Tibial artery (tissue), 4 donors: ENCODE measurements at regions not wholly inside any gene's neighbourhood (a gene's known extent, or its start where the extent isn't known, plus 50 kb on each side); places are given as distances from the start of the nearest gene placed in this dataset.

ENCODE experiments used
- DNase-seq, 2 donors: peaks; one replicate each; pipeline ENCODE4 v3.0.0-alpha.2; 2019
- H3K27ac ChIP-seq, 2 donors: fragments of 200-600 bp; sonication (generic) in 1 of 2; 1 replicate in 1 of 2; 2 replicates in 1 of 2; pipeline ENCODE4 v1.5.1; 2018 to 2019; ENCODE audit warnings: mild to moderate bottlenecking in 1 of 2
- H3K27me3 ChIP-seq, 2 donors: fragments of 200-600 bp; sonication (generic) in 1 of 2; one replicate each; pipeline versions ENCODE4 v1.5.1 to v1.6.0; 2016 to 2019
- H3K36me3 ChIP-seq, 3 donors: fragments of 200-600 bp; sonication (generic) in 2 of 3; one replicate each; pipeline ENCODE4 v1.5.1; 2016 to 2019; ENCODE audit warnings: mild to moderate bottlenecking in 2 of 3
- H3K4me1 ChIP-seq, 4 donors: fragments of 200-600 bp; sonication (generic) in 2 of 4; 1 replicate in 3 of 4; 2 replicates in 1 of 4; pipeline ENCODE4 v1.5.1; 2016 to 2019
- H3K4me3 ChIP-seq, 2 donors: fragments of 200-600 bp; sonication (generic) in 1 of 2; 1 replicate in 1 of 2; 2 replicates in 1 of 2; pipeline ENCODE4 v1.5.1; 2018 to 2019; ENCODE audit warnings: mild to moderate bottlenecking in 2 of 2
- H3K9me3 ChIP-seq, 3 donors: fragments of 200-600 bp; sonication (generic) in 1 of 3; one replicate each; pipeline ENCODE4 v1.5.1; 2016 to 2019
- intact Hi-C: fragments of 100-400 bp; cut with DNase I; formaldehyde crosslinking; loops from one replicate; pipeline ENCODE4 v1.15.0; 2023; ENCODE audit warnings: low total_unique reads
- TF ChIP-seq, protein P1 (sequence below), 2 experiments: fragments of 200-600 bp in 1 of 2; fragments of 450-650 bp in 1 of 2; IDR thresholded peaks; one replicate each; pipeline ENCODE4 v1.5.1; 2017 to 2019; ENCODE audit warnings: antibody characterized with exemption in 2 of 2, mild to moderate bottlenecking in 1 of 2, moderate library complexity in 1 of 2

DNA sequence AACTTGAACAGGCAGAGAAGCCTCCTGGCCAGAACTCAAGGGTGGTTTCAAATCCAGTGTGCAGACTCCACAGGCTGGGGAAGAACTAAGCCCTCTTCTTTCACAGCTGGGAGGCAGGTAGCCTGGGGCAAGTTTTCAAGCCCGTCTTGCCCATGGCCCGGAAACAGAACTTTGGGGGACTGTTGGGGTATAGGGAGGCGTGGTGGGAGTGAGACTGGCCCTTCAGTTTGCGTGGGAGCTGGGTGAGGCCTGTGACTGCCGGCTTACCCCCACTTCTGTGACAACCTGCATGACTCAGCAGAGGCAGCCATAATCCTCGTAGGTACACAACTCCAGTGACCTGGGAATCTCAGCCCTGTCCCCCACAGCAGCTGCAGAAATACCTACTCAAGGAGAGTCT lies 1125.7 kb downstream of the HACE1 start:
- H3K4me1 ChIP-seq = no peaks in the 10 kb centered on the region
- H3K4me3 ChIP-seq = no peak overlapping the region
- no peaks in the 10 kb centered on the region for H3K36me3 ChIP-seq
- no peaks in the 10 kb centered on the region for H3K27me3 ChIP-seq
- intact Hi-C loops = no loop called here
- DNase-seq = no peak
- no peak overlapping the region for H3K27ac ChIP-seq
- TF ChIP-seq, protein P1, sequence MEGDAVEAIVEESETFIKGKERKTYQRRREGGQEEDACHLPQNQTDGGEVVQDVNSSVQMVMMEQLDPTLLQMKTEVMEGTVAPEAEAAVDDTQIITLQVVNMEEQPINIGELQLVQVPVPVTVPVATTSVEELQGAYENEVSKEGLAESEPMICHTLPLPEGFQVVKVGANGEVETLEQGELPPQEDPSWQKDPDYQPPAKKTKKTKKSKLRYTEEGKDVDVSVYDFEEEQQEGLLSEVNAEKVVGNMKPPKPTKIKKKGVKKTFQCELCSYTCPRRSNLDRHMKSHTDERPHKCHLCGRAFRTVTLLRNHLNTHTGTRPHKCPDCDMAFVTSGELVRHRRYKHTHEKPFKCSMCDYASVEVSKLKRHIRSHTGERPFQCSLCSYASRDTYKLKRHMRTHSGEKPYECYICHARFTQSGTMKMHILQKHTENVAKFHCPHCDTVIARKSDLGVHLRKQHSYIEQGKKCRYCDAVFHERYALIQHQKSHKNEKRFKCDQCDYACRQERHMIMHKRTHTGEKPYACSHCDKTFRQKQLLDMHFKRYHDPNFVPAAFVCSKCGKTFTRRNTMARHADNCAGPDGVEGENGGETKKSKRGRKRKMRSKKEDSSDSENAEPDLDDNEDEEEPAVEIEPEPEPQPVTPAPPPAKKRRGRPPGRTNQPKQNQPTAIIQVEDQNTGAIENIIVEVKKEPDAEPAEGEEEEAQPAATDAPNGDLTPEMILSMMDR (IDR thresholded peaks at IDR 0.05) = no peak
- H3K9me3 ChIP-seq = no peaks in the 10 kb centered on the region

DNA sequence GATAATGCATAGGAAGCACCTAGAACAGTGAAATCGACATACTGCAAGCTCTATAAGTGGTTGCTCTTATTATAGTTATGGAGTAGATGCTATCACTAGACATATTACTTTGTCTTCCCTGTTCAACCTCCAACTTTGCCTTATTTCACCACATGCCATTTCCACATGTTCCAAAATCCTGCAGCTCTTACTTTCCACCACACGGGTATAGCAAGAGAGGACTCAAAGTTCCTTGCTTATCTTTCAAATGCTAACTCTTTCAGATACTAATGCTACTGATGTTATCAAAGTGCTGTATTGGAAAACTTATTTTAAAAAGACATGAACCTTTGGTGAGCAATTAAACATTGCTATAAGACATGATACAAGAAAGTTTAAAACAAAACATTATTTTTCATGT lies 1130.1 kb downstream of the HACE1 start:
- no peaks in the 10 kb centered on the region for H3K4me1 ChIP-seq
- TF ChIP-seq, protein P1 (IDR thresholded peaks at IDR 0.05) = no peak
- intact Hi-C loops = no loop called here
- H3K27me3 ChIP-seq = no peaks in the 10 kb centered on the region
- no peak overlapping the region for H3K27ac ChIP-seq
- H3K4me3 ChIP-seq = no peak overlapping the region
- H3K36me3 ChIP-seq = no peaks in the 10 kb centered on the region
- no peaks in the 10 kb centered on the region for H3K9me3 ChIP-seq
- no peak for DNase-seq

DNA sequence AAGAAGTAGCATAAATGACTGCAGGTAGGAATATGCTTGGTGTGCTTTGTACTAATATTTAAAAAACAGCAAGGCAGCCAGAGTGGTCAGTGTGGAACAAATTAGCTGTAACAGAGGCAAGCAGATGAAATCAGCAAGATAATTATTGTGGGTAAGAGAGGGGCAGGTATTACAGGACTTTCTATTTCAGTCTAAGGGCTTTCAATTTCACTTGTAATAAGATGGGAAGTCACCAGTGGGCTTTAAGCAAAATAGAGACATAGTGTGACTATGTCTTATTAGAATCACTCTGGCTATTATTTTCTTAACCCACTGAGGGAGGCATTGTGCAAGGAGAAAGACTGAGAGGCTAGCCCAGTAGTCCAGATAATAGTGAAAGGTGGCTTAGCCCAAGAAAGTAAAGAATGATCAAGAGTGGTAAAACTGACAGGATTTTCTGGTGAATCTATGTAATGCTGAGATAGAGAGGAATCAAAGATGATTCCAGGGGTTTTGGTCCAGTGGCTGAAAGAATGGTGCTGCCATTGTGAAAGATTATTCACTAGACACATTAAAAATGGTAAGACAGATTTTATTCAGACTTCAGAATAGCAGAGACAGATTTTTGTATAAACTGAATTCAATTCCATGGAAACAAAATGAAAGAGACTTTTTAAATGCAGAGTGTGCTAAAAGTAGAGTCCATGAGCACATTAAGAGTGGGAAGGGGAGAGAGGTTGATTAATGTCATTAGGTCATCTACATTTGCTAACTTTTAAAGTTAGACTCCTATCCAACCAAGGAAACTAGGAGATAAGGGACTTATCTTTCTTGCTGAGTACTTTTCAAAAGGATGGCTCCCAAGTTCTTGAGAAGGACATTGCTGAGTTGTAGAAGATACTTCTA lies 1136.0 kb downstream of the HACE1 start:
- H3K4me1 ChIP-seq = no peaks in the 10 kb centered on the region
- no peak overlapping the region for H3K27ac ChIP-seq
- TF ChIP-seq, protein P1 (IDR thresholded peaks at IDR 0.05) = no peak
- H3K9me3 ChIP-seq = no peaks in the 10 kb centered on the region
- H3K4me3 ChIP-seq = no peak overlapping the region
- H3K27me3 ChIP-seq = no peaks in the 10 kb centered on the region
- intact Hi-C loops = no loop called here
- no peak for DNase-seq
- no peaks in the 10 kb centered on the region for H3K36me3 ChIP-seq

- Histone ChIP-seq H3K36me3 (no peaks in the 10 kb centered on the region), H3K4me1 (no peaks in the 10 kb centered on the region), H3K9me3 (no peaks in the 10 kb centered on the region), H3K4me3 (no peak overlapping the region), H3K27me3 (no peaks in the 10 kb centered on the region), H3K27ac (no peak overlapping the region)
- DNase-seq = no peak
- intact Hi-C loops = no loop called here
- TF ChIP-seq, protein P1 (IDR thresholded peaks at IDR 0.05) = no peak
Measured at GRCh38 chr6:103722683-103723082, 1137.0 kb downstream of the HACE1 start.

GRCh38 chr6:103721923-103722322 lies 1137.8 kb downstream of the HACE1 start:
- H3K27me3 ChIP-seq = no peaks in the 10 kb centered on the region
- no peak for DNase-seq
- no peaks in the 10 kb centered on the region for H3K36me3 ChIP-seq
- no peaks in the 10 kb centered on the region for H3K4me1 ChIP-seq
- TF ChIP-seq, protein P1 (IDR thresholded peaks at IDR 0.05) = no peak
- H3K4me3 ChIP-seq = no peak overlapping the region
- no peak overlapping the region for H3K27ac ChIP-seq
- intact Hi-C loops = no loop called here
- no peaks in the 10 kb centered on the region for H3K9me3 ChIP-seq
